GM18861 (cell line): ENCODE measurements at regions not wholly inside any gene's neighbourhood (a gene's known extent, or its start where the extent isn't known, plus 50 kb on each side); places are given as distances from the start of the nearest gene placed in this dataset.

ENCODE experiments used
- ATAC-seq: cut with Tn5 transposase; IDR thresholded peaks from one replicate; pipeline ENCODE4 v1.9.1; 2021; ENCODE audit not compliant: unreplicated experiment

- ATAC-seq = no peak
These were observed 504.2 kb downstream of the ENC1 start for GRCh38 chr5:74136276-74136825.

- no peak for ATAC-seq
These were observed 505.5 kb downstream of the ENC1 start for GRCh38 chr5:74135033-74135432.

GRCh38 chr5:74132485-74132884 is 506.5 kb downstream of the ARHGEF28 start:
- ATAC-seq = no peak

- no peak for ATAC-seq
These were observed 505.3 kb downstream of the ARHGEF28 start for GRCh38 chr5:74131250-74131649.

GRCh38 chr5:74130155-74130897 is 504.3 kb downstream of the ARHGEF28 start:
- no peak for ATAC-seq

- ATAC-seq = no peak
These were observed 501.7 kb downstream of the ARHGEF28 start for GRCh38 chr5:74127381-74128320.

GRCh38 chr5:74126294-74126693 is 500.3 kb downstream of the ARHGEF28 start:
- no peak for ATAC-seq

GRCh38 chr5:74124826-74125225 is 498.8 kb downstream of the ARHGEF28 start:
- no peak for ATAC-seq

- ATAC-seq = no peak
These were observed 497.9 kb downstream of the ARHGEF28 start for GRCh38 chr5:74123929-74124328.

GRCh38 chr5:74122979-74123590 is 497.1 kb downstream of the ARHGEF28 start:
- ATAC-seq = no peak

- no peak for ATAC-seq
These were observed 496.2 kb downstream of the ARHGEF28 start for GRCh38 chr5:74122175-74122574.

GRCh38 chr5:74120585-74120984 is 494.6 kb downstream of the ARHGEF28 start:
- ATAC-seq = no peak

GRCh38 chr5:74118071-74118470 is 492.1 kb downstream of the ARHGEF28 start:
- no peak for ATAC-seq

GRCh38 chr5:74116984-74117383 is 491.0 kb downstream of the ARHGEF28 start:
- ATAC-seq = no peak

- no peak for ATAC-seq
These were observed 490.3 kb downstream of the ARHGEF28 start for GRCh38 chr5:74116266-74116665.

GRCh38 chr5:74113927-74114326 is 487.9 kb downstream of the ARHGEF28 start:
- ATAC-seq = no peak

GRCh38 chr5:74113196-74113540 is 487.2 kb downstream of the ARHGEF28 start:
- ATAC-seq = no peak

GRCh38 chr5:74112372-74113195 is 486.6 kb downstream of the ARHGEF28 start:
- no peak for ATAC-seq

- no peak for ATAC-seq
These were observed 485.8 kb downstream of the ARHGEF28 start for GRCh38 chr5:74111764-74112163.

GRCh38 chr5:74109344-74109743 is 483.3 kb downstream of the ARHGEF28 start:
- no peak for ATAC-seq

- ATAC-seq = no peak
These were observed 481.9 kb downstream of the ARHGEF28 start for GRCh38 chr5:74107899-74108298.
